ENCODE measurements at regions not wholly inside any gene's neighbourhood (a gene's known extent, or its start where the extent isn't known, plus 50 kb on each side); places are given as distances from the start of the nearest gene placed in this dataset.

DNA sequence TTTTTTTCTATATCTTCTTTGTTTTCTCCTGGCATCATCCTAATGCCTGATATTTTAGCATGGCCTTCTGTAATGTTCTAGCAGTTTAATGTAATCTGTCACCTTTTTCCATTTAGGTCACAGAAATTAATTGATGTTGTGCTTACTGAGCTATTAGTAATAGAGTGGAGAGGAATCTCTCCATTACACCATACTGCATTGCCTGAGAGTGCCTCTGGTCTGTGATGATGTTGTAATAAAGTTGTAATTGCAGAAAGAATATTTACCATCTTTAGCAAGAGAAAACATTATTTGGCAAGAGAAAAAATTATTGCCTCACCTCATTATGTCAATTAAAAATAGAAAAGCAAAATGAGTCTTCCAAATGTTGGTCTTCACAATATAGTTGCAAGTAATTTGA lies 213.2 kb downstream of the KCNJ3 start:
- H3K9me3 ChIP-seq (ENCODE audit: insufficient read depth, low read depth, low read length) = no peaks in the 10 kb centered on the region
- no peaks in the 10 kb centered on the region for H4K20me1 ChIP-seq (ENCODE audit: insufficient read depth, low read length, poor library complexity, severe bottlenecking)
- H3K4me1 ChIP-seq (ENCODE audit: insufficient read depth, low read length, poor library complexity, severe bottlenecking) = no peaks in the 10 kb centered on the region
- no peak overlapping the region for H2AFZ ChIP-seq (ENCODE audit: low read length)
- no peaks in the 10 kb centered on the region for H3K27me3 ChIP-seq (ENCODE audit: insufficient read depth, low read length, poor library complexity, severe bottlenecking)
- no peak overlapping the region for H3K4me3 ChIP-seq (ENCODE audit: low read length, poor library complexity, severe bottlenecking)
- no peak overlapping the region for H3K9ac ChIP-seq (ENCODE audit: low read depth, low read length, poor library complexity, severe bottlenecking)
- TF ChIP-seq CTCF (conservative IDR thresholded peaks at IDR 0.05; ENCODE audit: low read length) (no peak), EZH2phosphoT487 (IDR thresholded peaks at IDR 0.05; ENCODE audit: borderline replicate concordance) (no peak)
- no peaks in the 10 kb centered on the region for H3K79me2 ChIP-seq (ENCODE audit: insufficient read depth, low read length)
- no peaks in the 10 kb centered on the region for H3F3A ChIP-seq (ENCODE audit: low read depth)
- no peaks in the 10 kb centered on the region for H3K9me2 ChIP-seq (replicated peaks; ENCODE audit: low read depth, low read length)
- no peaks in the 10 kb centered on the region for H3K36me3 ChIP-seq (ENCODE audit: insufficient read depth, low read length)
- no peak overlapping the region for H3K4me2 ChIP-seq (ENCODE audit: low read depth, low read length, poor library complexity, severe bottlenecking)

DNA sequence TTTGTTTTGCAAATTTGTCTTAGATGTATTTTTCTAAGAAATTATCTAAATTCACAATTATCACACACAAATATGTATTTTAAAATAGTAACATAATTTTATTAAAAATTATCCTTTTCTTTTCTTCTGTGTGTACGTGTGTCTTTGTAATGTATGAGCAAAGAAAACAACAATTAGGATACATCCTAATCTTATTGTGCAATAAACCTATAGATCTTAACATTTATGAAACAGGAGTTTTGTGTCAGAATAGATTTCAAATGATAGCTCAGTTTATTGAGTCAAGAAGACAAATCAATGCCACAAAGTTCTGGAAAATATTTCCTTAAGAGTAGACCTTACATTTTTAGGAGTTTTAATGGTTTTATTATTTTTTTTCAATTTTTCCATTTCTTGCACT lies 212.2 kb downstream of the KCNJ3 start:
- H3K4me3 ChIP-seq (ENCODE audit: low read length, poor library complexity, severe bottlenecking) = no peak overlapping the region
- no peak overlapping the region for H3K4me2 ChIP-seq (ENCODE audit: low read depth, low read length, poor library complexity, severe bottlenecking)
- no peaks in the 10 kb centered on the region for H3K36me3 ChIP-seq (ENCODE audit: insufficient read depth, low read length)
- no peak overlapping the region for H2AFZ ChIP-seq (ENCODE audit: low read length)
- H3K4me1 ChIP-seq (ENCODE audit: insufficient read depth, low read length, poor library complexity, severe bottlenecking) = no peaks in the 10 kb centered on the region
- no peaks in the 10 kb centered on the region for H3K9me3 ChIP-seq (ENCODE audit: insufficient read depth, low read depth, low read length)
- H3F3A ChIP-seq (ENCODE audit: low read depth) = no peaks in the 10 kb centered on the region
- no peaks in the 10 kb centered on the region for H3K9me2 ChIP-seq (replicated peaks; ENCODE audit: low read depth, low read length)
- H4K20me1 ChIP-seq (ENCODE audit: insufficient read depth, low read length, poor library complexity, severe bottlenecking) = no peaks in the 10 kb centered on the region
- no peaks in the 10 kb centered on the region for H3K27me3 ChIP-seq (ENCODE audit: insufficient read depth, low read length, poor library complexity, severe bottlenecking)
- H3K9ac ChIP-seq (ENCODE audit: low read depth, low read length, poor library complexity, severe bottlenecking) = no peak overlapping the region
- TF ChIP-seq CTCF (conservative IDR thresholded peaks at IDR 0.05; ENCODE audit: low read length) (no peak), EZH2phosphoT487 (IDR thresholded peaks at IDR 0.05; ENCODE audit: borderline replicate concordance) (no peak)
- H3K79me2 ChIP-seq (ENCODE audit: insufficient read depth, low read length) = no peaks in the 10 kb centered on the region

DNA sequence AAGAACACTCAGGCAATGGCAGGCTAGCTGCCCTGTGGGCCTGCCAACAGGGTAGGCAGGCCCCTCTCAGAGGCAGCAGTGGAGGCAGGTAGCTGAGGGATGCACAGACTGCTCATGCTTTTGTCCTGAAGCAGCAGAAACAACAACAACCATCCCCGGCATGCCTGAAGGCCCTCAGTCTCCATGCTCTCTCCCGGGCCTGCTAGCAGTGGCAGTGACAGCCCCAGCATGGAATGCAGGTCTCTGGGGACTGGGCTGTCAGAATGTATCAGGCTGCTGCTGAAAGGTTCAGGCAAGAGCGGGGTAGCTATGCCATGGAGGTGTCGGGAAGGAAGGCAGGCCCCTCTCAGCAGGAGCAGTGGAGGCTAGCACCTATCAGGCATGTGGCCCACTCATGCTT lies 209.8 kb downstream of the KCNJ3 start:
- Histone ChIP-seq H3K4me2 (ENCODE audit: low read depth, low read length, poor library complexity, severe bottlenecking) (no peak overlapping the region), H3K4me3 (ENCODE audit: low read length, poor library complexity, severe bottlenecking) (no peak overlapping the region), H3K9me3 (ENCODE audit: insufficient read depth, low read depth, low read length) (no peaks in the 10 kb centered on the region), H3K36me3 (ENCODE audit: insufficient read depth, low read length) (no peaks in the 10 kb centered on the region), H3K9me2 (replicated peaks; ENCODE audit: low read depth, low read length) (no peaks in the 10 kb centered on the region), H3K9ac (ENCODE audit: low read depth, low read length, poor library complexity, severe bottlenecking) (no peak overlapping the region), H4K20me1 (ENCODE audit: insufficient read depth, low read length, poor library complexity, severe bottlenecking) (no peaks in the 10 kb centered on the region), H3K4me1 (ENCODE audit: insufficient read depth, low read length, poor library complexity, severe bottlenecking) (no peaks in the 10 kb centered on the region), H2AFZ (ENCODE audit: low read length) (no peak overlapping the region), H3K27me3 (ENCODE audit: insufficient read depth, low read length, poor library complexity, severe bottlenecking) (no peaks in the 10 kb centered on the region), H3F3A (ENCODE audit: low read depth) (no peaks in the 10 kb centered on the region), H3K79me2 (ENCODE audit: insufficient read depth, low read length) (no peaks in the 10 kb centered on the region)
- TF ChIP-seq CTCF (conservative IDR thresholded peaks at IDR 0.05; ENCODE audit: low read length) = no peak
- no peak for TF ChIP-seq EZH2phosphoT487 (IDR thresholded peaks at IDR 0.05; ENCODE audit: borderline replicate concordance)
